Endodermal cell (in vitro differentiated cells): ENCODE measurements at regions not wholly inside any gene's neighbourhood (a gene's known extent, or its start where the extent isn't known, plus 50 kb on each side); places are given as distances from the start of the nearest gene placed in this dataset.

Experiments
- DNase-seq: peaks from one replicate; pipeline ENCODE4 v3.0.0-alpha.2; 2017
- H3K27ac ChIP-seq: 2 replicates; pipeline ENCODE4 v1.5.1; 2013; ENCODE audit warnings: mild to moderate bottlenecking, low read depth, low read length, moderate library complexity
- H3K27me3 ChIP-seq: 2 replicates; pipeline ENCODE4 v1.6.1; 2013; ENCODE audit warnings: mild to moderate bottlenecking, low read length, moderate library complexity; ENCODE audit not compliant: insufficient read depth, control insufficient read depth, poor library complexity, severe bottlenecking
- H3K36me3 ChIP-seq: 2 replicates; pipeline ENCODE4 v1.7.0; 2013; ENCODE audit warnings: mild to moderate bottlenecking, low read length, moderate library complexity; ENCODE audit not compliant: control insufficient read depth, insufficient read depth
- H3K4me1 ChIP-seq: one replicate; pipeline ENCODE4 v1.7.0; 2013; ENCODE audit warnings: low read length; ENCODE audit not compliant: control insufficient read depth, insufficient read depth
- H3K4me3 ChIP-seq: 2 replicates; pipeline ENCODE4 v1.5.1; 2013; ENCODE audit warnings: mild to moderate bottlenecking, low read length, moderate library complexity
- H3K9ac ChIP-seq: 2 replicates; pipeline ENCODE4 v1.6.1; 2013; ENCODE audit warnings: mild to moderate bottlenecking, low read length, moderate library complexity; ENCODE audit not compliant: poor library complexity, severe bottlenecking; ENCODE audit errors: extremely low read depth
- H3K9me3 ChIP-seq: 2 replicates; pipeline ENCODE4 v1.6.1; 2013; ENCODE audit warnings: mild to moderate bottlenecking, low read length, moderate library complexity; ENCODE audit not compliant: control insufficient read depth
- H3K27ac Mint-ChIP-seq: 2 replicates; pipeline ENCODE4 v1.8.0; 2020; ENCODE audit warnings: mixed read lengths
- H3K27me3 Mint-ChIP-seq: 2 replicates; pipeline ENCODE4 v1.8.0; 2021; ENCODE audit warnings: mild to moderate bottlenecking, mixed read lengths; ENCODE audit not compliant: insufficient read depth
- H3K36me3 Mint-ChIP-seq: 2 replicates; pipeline ENCODE4 v1.8.0; 2020; ENCODE audit warnings: low read depth, mixed read lengths
- H3K4me1 Mint-ChIP-seq: 2 replicates; pipeline ENCODE4 v1.8.0; 2020; ENCODE audit warnings: mixed read lengths
- H3K4me3 Mint-ChIP-seq: 2 replicates; pipeline ENCODE4 v1.8.0; 2020; ENCODE audit warnings: mild to moderate bottlenecking, moderate library complexity, mixed read lengths
- H3K9me3 Mint-ChIP-seq: 2 replicates; pipeline ENCODE4 v1.8.0; 2020; ENCODE audit warnings: mild to moderate bottlenecking, mixed read lengths
- WGBS, 2 experiments: methylation state at CpG; one replicate each; pipeline versions ENCODE4 v1.1.5 to v1.1.7; 2013; ENCODE audit warnings: missing lambda C conversion rate in 2 of 2, mixed read lengths in 1 of 2; ENCODE audit not compliant: insufficient coverage in 1 of 2, insufficient read length in 1 of 2; 5-methylcytosine and 5-hydroxymethylcytosine counted together
- TF ChIP-seq, protein P1 (sequence below): fragments of 200-600 bp; sonication (generic); conservative IDR thresholded peaks from 2 replicates; pipeline ENCODE4 v1.5.0; 2021; ENCODE audit warnings: antibody characterized with exemption, mild to moderate bottlenecking

DNA sequence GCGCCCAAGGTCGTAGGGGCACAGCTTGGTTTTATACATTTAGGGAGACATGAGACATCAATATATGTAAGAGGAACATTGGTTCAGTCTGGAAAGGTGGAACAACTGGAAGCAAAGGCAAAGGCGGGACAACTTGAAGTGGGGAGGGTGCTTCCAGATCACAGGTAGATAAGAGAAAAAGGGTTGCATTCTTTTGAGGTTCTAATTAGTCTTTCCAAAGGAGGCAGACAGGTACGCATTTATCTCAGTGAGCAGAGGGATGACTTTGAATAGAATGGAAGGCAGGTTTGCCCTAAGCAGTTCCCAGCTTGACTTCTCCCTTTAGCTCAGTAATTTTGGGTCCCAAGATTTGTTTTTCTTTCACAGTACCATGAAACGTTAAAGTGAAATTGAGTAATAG is 223.2 kb downstream of the FAM47A start:
- no peak for DNase-seq
- no peak overlapping the region for H3K4me3 Mint-ChIP-seq
- WGBS, 2 experiments: 51 to 73% methylated on average over 4 to 5 of the region's 5 CpGs
- H3K36me3 Mint-ChIP-seq: peaks cover 11% of the 10 kb centered on the region
- H3K4me1 Mint-ChIP-seq: peaks cover 45% of the 10 kb centered on the region
- H3K4me1 ChIP-seq: no peaks in the 10 kb centered on the region
- TF ChIP-seq, protein P1, sequence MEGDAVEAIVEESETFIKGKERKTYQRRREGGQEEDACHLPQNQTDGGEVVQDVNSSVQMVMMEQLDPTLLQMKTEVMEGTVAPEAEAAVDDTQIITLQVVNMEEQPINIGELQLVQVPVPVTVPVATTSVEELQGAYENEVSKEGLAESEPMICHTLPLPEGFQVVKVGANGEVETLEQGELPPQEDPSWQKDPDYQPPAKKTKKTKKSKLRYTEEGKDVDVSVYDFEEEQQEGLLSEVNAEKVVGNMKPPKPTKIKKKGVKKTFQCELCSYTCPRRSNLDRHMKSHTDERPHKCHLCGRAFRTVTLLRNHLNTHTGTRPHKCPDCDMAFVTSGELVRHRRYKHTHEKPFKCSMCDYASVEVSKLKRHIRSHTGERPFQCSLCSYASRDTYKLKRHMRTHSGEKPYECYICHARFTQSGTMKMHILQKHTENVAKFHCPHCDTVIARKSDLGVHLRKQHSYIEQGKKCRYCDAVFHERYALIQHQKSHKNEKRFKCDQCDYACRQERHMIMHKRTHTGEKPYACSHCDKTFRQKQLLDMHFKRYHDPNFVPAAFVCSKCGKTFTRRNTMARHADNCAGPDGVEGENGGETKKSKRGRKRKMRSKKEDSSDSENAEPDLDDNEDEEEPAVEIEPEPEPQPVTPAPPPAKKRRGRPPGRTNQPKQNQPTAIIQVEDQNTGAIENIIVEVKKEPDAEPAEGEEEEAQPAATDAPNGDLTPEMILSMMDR: no peak
- H3K4me3 ChIP-seq: no peak overlapping the region
- H3K27ac ChIP-seq: no peak overlapping the region
- H3K9me3 ChIP-seq: peaks cover 8% of the 10 kb centered on the region
- peak overlapping the region; percentile 33 for H3K27ac Mint-ChIP-seq
- H3K9me3 Mint-ChIP-seq: peaks cover 22% of the 10 kb centered on the region
- H3K27me3 ChIP-seq: no peaks in the 10 kb centered on the region
- H3K9ac ChIP-seq: no peak overlapping the region
- H3K27me3 Mint-ChIP-seq: peaks cover 3% of the 10 kb centered on the region
- H3K36me3 ChIP-seq: no peaks in the 10 kb centered on the region

DNA sequence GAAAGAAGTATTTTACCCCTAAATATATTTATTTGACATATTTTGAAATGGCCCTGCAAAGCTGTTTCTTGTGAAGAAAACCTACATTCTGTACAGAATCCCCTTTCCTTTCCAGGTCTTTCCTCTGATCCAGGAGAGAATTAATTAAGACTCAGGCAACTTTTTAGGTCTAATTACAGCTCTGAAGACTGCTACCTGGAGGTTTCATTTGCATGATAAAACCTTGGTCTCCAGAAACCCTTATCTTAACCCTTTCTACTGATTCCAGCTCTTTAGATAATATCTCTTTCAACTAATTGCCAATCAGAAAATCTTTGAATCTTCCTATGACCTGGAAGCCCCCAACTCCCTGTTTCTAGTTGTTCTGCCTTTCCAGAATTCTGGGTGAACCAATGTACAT is 224.0 kb downstream of the FAM47A start:
- H3K9ac ChIP-seq: no peak overlapping the region
- no peak overlapping the region for H3K4me3 ChIP-seq
- H3K27ac ChIP-seq: no peak overlapping the region
- H3K36me3 ChIP-seq: no peaks in the 10 kb centered on the region
- DNase-seq: no peak
- Mint-ChIP-seq H3K9me3 (peaks cover 30% of the 10 kb centered on the region), H3K4me1 (peaks cover 45% of the 10 kb centered on the region), H3K27me3 (peaks cover 3% of the 10 kb centered on the region), H3K36me3 (peaks cover 17% of the 10 kb centered on the region), H3K27ac (peak overlapping the region; percentile 9), H3K4me3 (no peak overlapping the region)
- no peaks in the 10 kb centered on the region for H3K4me1 ChIP-seq
- H3K9me3 ChIP-seq: peaks cover 8% of the 10 kb centered on the region
- TF ChIP-seq, protein P1: no peak
- H3K27me3 ChIP-seq: no peaks in the 10 kb centered on the region

DNA sequence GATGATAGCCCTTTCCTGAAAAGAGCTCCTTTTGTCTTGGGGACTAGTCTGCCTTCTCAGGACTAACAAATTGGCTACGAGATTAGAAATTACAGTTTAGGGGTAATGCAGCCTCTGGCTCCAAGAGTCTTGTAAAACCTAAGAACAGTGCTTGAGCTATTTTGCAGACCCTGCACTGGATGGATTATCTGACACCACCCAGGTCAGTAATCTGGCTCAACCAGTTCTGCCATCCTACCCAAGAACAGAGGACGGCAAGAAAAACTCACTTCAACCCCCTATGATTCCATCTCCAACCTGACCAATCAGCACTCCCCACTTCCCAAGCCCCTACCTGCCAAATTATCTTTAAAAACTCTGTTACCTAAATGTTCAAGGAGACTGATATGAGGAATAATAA is 225.1 kb downstream of the FAM47A start:
- DNase-seq: no peak
- H3K4me3 Mint-ChIP-seq: no peak overlapping the region
- Histone ChIP-seq H3K27ac (no peak overlapping the region), H3K27me3 (no peaks in the 10 kb centered on the region), H3K4me3 (no peak overlapping the region), H3K36me3 (no peaks in the 10 kb centered on the region), H3K9ac (no peak overlapping the region), H3K4me1 (no peaks in the 10 kb centered on the region), H3K9me3 (peaks cover 8% of the 10 kb centered on the region)
- TF ChIP-seq, protein P1: no peak
- 93 to 100% methylated on average over 1 to 2 of the region's 2 CpGs for WGBS, 2 experiments
- peaks cover 3% of the 10 kb centered on the region for H3K27me3 Mint-ChIP-seq
- H3K27ac Mint-ChIP-seq: no peak overlapping the region
- peaks cover 35% of the 10 kb centered on the region for H3K9me3 Mint-ChIP-seq
- H3K36me3 Mint-ChIP-seq: peaks cover 21% of the 10 kb centered on the region
- H3K4me1 Mint-ChIP-seq: peaks cover 47% of the 10 kb centered on the region
